ENCODE measurements at regions not wholly inside any gene's neighbourhood (a gene's known extent, or its start where the extent isn't known, plus 50 kb on each side); places are given as distances from the start of the nearest gene placed in this dataset.

GRCh38 chr11:134573857-134574256, 161.8 kb upstream of the B3GAT1 start:
- TF ChIP-seq CTCF (IDR thresholded peaks at IDR 0.05) (no peak), EZH2 (IDR thresholded peaks at IDR 0.05; ENCODE audit: borderline replicate concordance, insufficient read depth, low read depth, low read length, poor library complexity, severe bottlenecking) (no peak)
